T-cell (primary cell): ENCODE measurements at regions not wholly inside any gene's neighbourhood (a gene's known extent, or its start where the extent isn't known, plus 50 kb on each side); places are given as distances from the start of the nearest gene placed in this dataset.

Source experiments
- ATAC-seq, 4 experiments: fragments of 200-7000 bp in 3 of 4; fragments of 150-1000 bp in 1 of 4; cut with Tn5 transposase; replicated peaks in 1 of 4; 1 replicate in 3 of 4; 2 replicates in 1 of 4; pipeline ENCODE4 v1.10.0; 2021; ENCODE audit warnings: moderate library complexity in 3 of 4, mild to moderate bottlenecking in 2 of 4, moderate number of reproducible peaks in 1 of 4
- CTCF ChIA-PET, 2 donors: fragments of 300-600 bp; sonication (Branson Sonifier 250); formaldehyde crosslinking; loops; one replicate each; lab custom pipeline; 2022; ENCODE audit warnings: antibody characterized with exemption in 2 of 2; lab: Charles Lee
- POLR2A ChIA-PET, 2 donors: fragments of 300-600 bp; sonication (Branson Sonifier 250); formaldehyde crosslinking; loops; one replicate each; lab custom pipeline; 2022; ENCODE audit warnings: antibody characterized with exemption in 2 of 2; lab: Charles Lee
- DNase-seq, 35 experiments: peaks; one replicate each; pipeline versions ENCODE4 v3.0.0 to v3.0.0-alpha.2; 2013 to 2023
- H3K27ac ChIP-seq: one replicate; pipeline ENCODE4 v1.5.1; 2013; ENCODE audit warnings: low read length
- H3K27me3 ChIP-seq, 2 experiments: replicated peaks in 1 of 2; 1 replicate in 1 of 2; 2 replicates in 1 of 2; pipeline versions ENCODE4 v1.6.1 to v1.7.0; 2013; ENCODE audit warnings: low read length in 1 of 2, mixed read lengths in 1 of 2; ENCODE audit not compliant: control insufficient read depth in 2 of 2, insufficient read depth in 2 of 2; ENCODE audit errors: extremely low read depth in 1 of 2
- H3K36me3 ChIP-seq, 2 donors: 1 replicate in 1 of 2; 2 replicates in 1 of 2; pipeline versions ENCODE4 v1.6.1 to v1.7.0; 2013; ENCODE audit warnings: low read length in 1 of 2; ENCODE audit not compliant: control insufficient read depth in 2 of 2, insufficient read depth in 1 of 2; ENCODE audit errors: extremely low read depth in 1 of 2
- H3K4me1 ChIP-seq, 2 experiments: 1 replicate in 1 of 2; 2 replicates in 1 of 2; pipeline versions ENCODE4 v1.6.1 to v1.7.0; 2013; ENCODE audit warnings: low read length in 2 of 2, mixed read lengths in 1 of 2; ENCODE audit not compliant: insufficient read depth in 2 of 2, control insufficient read depth in 1 of 2; ENCODE audit errors: extremely low read depth in 1 of 2
- H3K4me3 ChIP-seq, 2 donors: 1 replicate in 1 of 2; 2 replicates in 1 of 2; pipeline versions ENCODE4 v1.5.1 to v1.7.0; 2013; ENCODE audit warnings: mild to moderate bottlenecking in 2 of 2, low read length in 1 of 2, moderate library complexity in 1 of 2; ENCODE audit not compliant: control insufficient read depth in 1 of 2; ENCODE audit errors: extremely low read depth in 1 of 2
- H3K9me3 ChIP-seq: 2 replicates; pipeline ENCODE4 v1.7.0; 2013
- H3K27ac Mint-ChIP-seq, 2 donors: one replicate each; pipeline ENCODE4 v1.8.0; 2020 to 2021; ENCODE audit warnings: mild to moderate bottlenecking in 2 of 2, mixed read lengths in 2 of 2
- H3K27me3 Mint-ChIP-seq, 2 donors: one replicate each; pipeline ENCODE4 v1.8.0; 2021 to 2022; ENCODE audit warnings: mixed read lengths in 2 of 2
- H3K36me3 Mint-ChIP-seq: one replicate; pipeline ENCODE4 v1.8.0; 2021; ENCODE audit warnings: mixed read lengths
- H3K4me1 Mint-ChIP-seq, 3 donors: one replicate each; pipeline ENCODE4 v1.8.0; 2020 to 2022; ENCODE audit warnings: mixed read lengths in 3 of 3, mild to moderate bottlenecking in 1 of 3
- H3K4me3 Mint-ChIP-seq, 3 donors: one replicate each; pipeline ENCODE4 v1.8.0; 2020 to 2022; ENCODE audit warnings: mild to moderate bottlenecking in 3 of 3, mixed read lengths in 3 of 3, moderate library complexity in 3 of 3
- H3K9me3 Mint-ChIP-seq, 3 donors: one replicate each; pipeline ENCODE4 v1.8.0; 2020 to 2022; ENCODE audit warnings: mixed read lengths in 3 of 3
- WGBS: methylation state at CpG from one replicate; pipeline ENCODE4 v1.1.5; 2013; ENCODE audit warnings: missing lambda C conversion rate; ENCODE audit not compliant: insufficient coverage; 5-methylcytosine and 5-hydroxymethylcytosine counted together

DNA sequence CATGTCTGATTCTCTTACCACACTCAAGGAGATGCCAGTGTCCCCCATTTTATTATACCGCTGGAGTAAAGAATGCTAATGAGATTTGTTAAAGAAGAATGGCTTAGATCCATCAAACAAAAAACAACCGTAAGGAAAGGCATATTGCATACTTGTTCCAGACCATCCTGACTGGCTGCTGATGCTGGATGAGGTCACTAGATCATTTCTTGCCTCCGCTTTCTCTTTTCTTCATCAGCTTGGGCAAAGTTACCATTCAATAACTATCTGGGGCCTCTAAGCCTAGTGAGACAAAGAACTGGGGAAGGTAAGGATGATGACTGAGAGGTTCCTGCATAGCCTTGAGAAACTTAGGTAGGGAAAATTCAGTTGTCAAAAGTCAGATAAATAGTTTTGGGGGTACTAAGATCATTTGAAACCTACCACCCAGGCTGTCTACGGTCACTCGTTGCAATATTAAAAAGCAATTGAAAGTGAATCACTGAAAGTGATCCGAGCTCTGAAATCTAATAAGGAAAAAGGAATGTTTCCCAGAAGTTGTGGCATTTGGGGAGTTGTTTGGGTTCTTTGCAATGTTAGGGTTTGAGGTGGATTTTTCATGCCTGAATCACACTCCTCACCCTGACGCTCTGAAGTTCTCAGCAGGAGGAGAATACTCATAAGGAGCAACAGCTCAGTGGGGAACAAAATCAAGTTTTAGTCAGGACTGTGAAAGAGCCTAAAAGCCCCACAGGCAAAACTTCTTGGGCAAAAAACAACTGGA is 176.8 kb downstream of the HHIPL2 start:
- no peaks in the 10 kb centered on the region for H3K36me3 Mint-ChIP-seq
- Histone ChIP-seq H3K27me3 (no peaks in the 10 kb centered on the region), H3K4me1 (no peaks in the 10 kb centered on the region), H3K36me3 (no peaks in the 10 kb centered on the region), H3K27ac (no peak overlapping the region), H3K4me3 (no peak overlapping the region), H3K9me3 (no peaks in the 10 kb centered on the region)
- 42% methylated on average over 2 of the region's 7 CpGs for WGBS
- CTCF ChIA-PET = interaction anchor here in 1 of 2 donors (0.5 kb wide), 1 partner anchor 39 kb away, joined by 3 read pairs; no protein-coding TSS in a partner anchor
- no peak overlapping the region for H3K4me3 Mint-ChIP-seq
- no peak overlapping the region for H3K27ac Mint-ChIP-seq
- H3K4me1 Mint-ChIP-seq = peaks cover 5 to 13% (median 6%) of the 10 kb centered on the region in 3 donors
- DNase-seq (no peak), ATAC-seq (no peak)
- H3K27me3 Mint-ChIP-seq = no peaks in the 10 kb centered on the region
- H3K9me3 Mint-ChIP-seq = no peaks in the 10 kb centered on the region
- POLR2A ChIA-PET = interaction anchor here in 1 of 2 donors (0.6 kb wide), 2 partner anchors 27 to 562 kb away, joined by 3 read pairs; no protein-coding TSS in a partner anchor

DNA sequence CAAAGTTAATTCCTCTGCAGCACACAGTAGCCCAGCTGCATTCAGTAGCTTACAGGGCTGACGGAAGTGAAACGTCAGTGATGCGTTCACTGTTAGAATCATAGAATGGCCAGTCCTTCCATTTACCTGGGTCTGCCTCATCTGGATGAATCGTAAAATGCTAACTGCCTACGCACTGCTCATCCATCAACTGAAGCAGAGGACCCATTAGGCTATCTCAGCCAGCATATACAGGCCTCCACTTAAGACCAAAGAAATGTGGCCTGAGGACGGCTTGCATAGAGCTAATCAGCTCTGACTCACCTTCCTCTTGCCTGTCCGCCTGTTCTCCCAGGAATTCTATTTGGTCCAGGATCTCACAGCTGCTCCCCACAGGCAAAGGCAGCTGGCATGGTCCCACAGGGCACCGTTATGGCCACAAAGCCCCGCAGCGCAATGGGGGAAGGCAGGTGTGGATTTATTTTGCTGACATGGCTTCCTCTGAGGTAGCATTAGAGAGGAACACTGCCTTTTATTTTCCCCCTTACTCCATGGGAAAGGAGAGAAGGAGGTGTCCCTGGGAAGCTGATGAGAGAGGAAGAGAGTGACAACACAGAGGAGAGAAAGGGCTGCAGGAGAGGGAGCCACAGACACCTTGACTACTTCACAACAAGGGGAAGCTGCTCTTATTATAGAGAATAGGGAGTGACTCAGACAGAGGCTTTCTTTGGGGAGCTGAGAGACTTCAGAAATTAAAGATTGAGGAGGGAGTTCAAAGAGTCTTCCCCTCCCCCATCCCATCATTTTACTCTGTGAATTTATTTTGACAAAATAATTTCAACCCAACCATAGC is 177.6 kb downstream of the HHIPL2 start:
- Histone ChIP-seq H3K4me1 (no peaks in the 10 kb centered on the region), H3K4me3 (no peak overlapping the region), H3K27me3 (no peaks in the 10 kb centered on the region), H3K27ac (no peak overlapping the region), H3K9me3 (no peaks in the 10 kb centered on the region), H3K36me3 (no peaks in the 10 kb centered on the region)
- Mint-ChIP-seq H3K27me3 (no peaks in the 10 kb centered on the region), H3K4me1 (peaks cover 5 to 12% (median 6%) of the 10 kb centered on the region in 3 donors), H3K4me3 (no peak overlapping the region), H3K9me3 (no peaks in the 10 kb centered on the region), H3K36me3 (no peaks in the 10 kb centered on the region), H3K27ac (no peak overlapping the region)
- WGBS = 96% methylated on average over 7 of the region's 10 CpGs
- no peak for DNase-seq
- no peak for ATAC-seq
- ChIA-PET CTCF (interaction anchor here in 1 of 2 donors (0.5 kb wide), 1 partner anchor 38 kb away, joined by 3 read pairs; no protein-coding TSS in a partner anchor), POLR2A (interaction anchor here in 1 of 2 donors (0.6 kb wide), 1 partner anchor 561 kb away, joined by 3 read pairs; no protein-coding TSS in a partner anchor)

DNA sequence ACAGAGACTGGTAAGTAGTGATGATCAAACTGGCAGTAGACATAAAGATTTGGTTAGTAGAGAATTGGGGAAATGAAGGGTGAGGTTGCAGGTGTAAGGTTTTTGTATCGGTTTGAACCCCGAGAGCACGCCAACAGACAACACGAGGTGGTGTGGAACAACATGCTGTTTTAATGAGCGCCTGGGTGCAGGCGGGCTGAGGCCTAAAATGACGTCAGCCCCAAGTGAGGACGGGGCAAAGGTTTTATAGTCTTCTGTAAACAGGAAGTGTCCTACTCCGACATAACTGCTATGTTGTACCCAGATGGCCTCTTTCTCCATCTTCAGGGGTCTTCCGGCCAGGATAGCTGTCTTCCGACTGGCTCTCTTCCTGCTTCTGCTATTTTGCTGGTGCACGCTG is 178.8 kb downstream of the HHIPL2 start:
- ChIA-PET POLR2A (no interaction called here), CTCF (no interaction called here)
- Histone ChIP-seq H3K27me3 (no peaks in the 10 kb centered on the region), H3K9me3 (no peaks in the 10 kb centered on the region), H3K27ac (no peak overlapping the region), H3K4me3 (no peak overlapping the region), H3K36me3 (no peaks in the 10 kb centered on the region), H3K4me1 (no peaks in the 10 kb centered on the region)
- ATAC-seq = no peak
- H3K4me1 Mint-ChIP-seq = peaks cover 5 to 12% (median 6%) of the 10 kb centered on the region in 3 donors
- no peaks in the 10 kb centered on the region for H3K36me3 Mint-ChIP-seq
- WGBS = 79% methylated on average over 10 of the region's 12 CpGs
- DNase-seq = no peak
- no peak overlapping the region for H3K27ac Mint-ChIP-seq
- H3K27me3 Mint-ChIP-seq = no peaks in the 10 kb centered on the region
- no peak overlapping the region for H3K4me3 Mint-ChIP-seq
- H3K9me3 Mint-ChIP-seq = no peaks in the 10 kb centered on the region

DNA sequence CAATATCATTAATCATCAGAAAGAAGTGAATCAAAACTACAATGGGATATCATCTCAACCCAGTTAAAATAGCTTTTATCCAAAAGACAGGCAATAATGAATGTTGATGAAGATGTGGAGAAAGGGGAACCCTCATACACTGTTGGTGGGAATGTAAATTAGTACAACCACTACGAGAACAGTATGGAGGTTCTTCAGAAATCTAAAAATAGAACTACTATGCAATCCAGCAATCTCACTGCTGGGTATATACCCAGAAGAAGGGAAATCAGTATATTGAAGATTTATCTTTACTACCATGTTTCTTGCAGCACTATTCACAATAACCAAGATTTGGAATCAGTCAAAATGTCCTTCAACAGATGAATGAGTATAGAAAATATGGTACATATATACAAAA is 189.8 kb downstream of the HHIPL2 start:
- no peak overlapping the region for H3K4me3 ChIP-seq
- ATAC-seq (no peak), DNase-seq (no peak)
- no peaks in the 10 kb centered on the region for H3K27me3 ChIP-seq
- H3K4me1 ChIP-seq = no peaks in the 10 kb centered on the region
- H3K27ac ChIP-seq = no peak overlapping the region
- Mint-ChIP-seq H3K9me3 (peaks cover 4 to 25% (median 9%) of the 10 kb centered on the region in 3 donors), H3K27ac (no peak overlapping the region), H3K27me3 (no peaks in the 10 kb centered on the region), H3K4me1 (no peaks in the 10 kb centered on the region), H3K36me3 (peaks cover 5% of the 10 kb centered on the region), H3K4me3 (no peak overlapping the region)
- WGBS = no CpG with 5 or more reads among the region's 1 CpG
- CTCF ChIA-PET = no interaction called here
- POLR2A ChIA-PET = no interaction called here
- H3K9me3 ChIP-seq = no peaks in the 10 kb centered on the region
- H3K36me3 ChIP-seq = no peaks in the 10 kb centered on the region

DNA sequence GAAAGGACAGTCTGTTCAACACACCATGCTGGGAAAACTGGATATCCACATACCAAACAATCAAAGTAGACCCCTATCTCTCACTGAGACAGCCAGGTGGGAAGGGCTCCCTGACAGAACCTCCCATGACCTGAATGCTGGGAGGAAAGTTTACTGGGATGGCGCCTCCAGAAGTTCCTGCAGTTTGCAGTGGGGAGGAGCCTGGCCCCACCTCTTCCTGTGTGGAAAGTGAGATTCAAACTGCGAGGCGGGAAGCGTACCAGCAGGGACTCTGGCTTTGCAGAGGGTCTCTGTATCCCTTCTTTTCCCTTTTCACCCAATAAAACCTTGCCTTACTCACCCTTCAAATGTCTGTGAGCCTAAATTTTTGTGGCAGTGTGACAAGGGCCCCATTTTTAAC is 190.7 kb downstream of the HHIPL2 start:
- peaks cover 4 to 25% (median 9%) of the 10 kb centered on the region in 3 donors for H3K9me3 Mint-ChIP-seq
- H3K27me3 Mint-ChIP-seq = no peaks in the 10 kb centered on the region
- POLR2A ChIA-PET = no interaction called here
- DNase-seq (no peak), ATAC-seq (no peak)
- no CpG with 5 or more reads among the region's 4 CpGs for WGBS
- no peaks in the 10 kb centered on the region for H3K4me1 Mint-ChIP-seq
- H3K27ac Mint-ChIP-seq = no peak overlapping the region
- Histone ChIP-seq H3K4me1 (no peaks in the 10 kb centered on the region), H3K4me3 (no peak overlapping the region), H3K36me3 (no peaks in the 10 kb centered on the region), H3K27me3 (no peaks in the 10 kb centered on the region), H3K27ac (no peak overlapping the region), H3K9me3 (no peaks in the 10 kb centered on the region)
- H3K4me3 Mint-ChIP-seq = no peak overlapping the region
- peaks cover 5% of the 10 kb centered on the region for H3K36me3 Mint-ChIP-seq
- CTCF ChIA-PET = no interaction called here

DNA sequence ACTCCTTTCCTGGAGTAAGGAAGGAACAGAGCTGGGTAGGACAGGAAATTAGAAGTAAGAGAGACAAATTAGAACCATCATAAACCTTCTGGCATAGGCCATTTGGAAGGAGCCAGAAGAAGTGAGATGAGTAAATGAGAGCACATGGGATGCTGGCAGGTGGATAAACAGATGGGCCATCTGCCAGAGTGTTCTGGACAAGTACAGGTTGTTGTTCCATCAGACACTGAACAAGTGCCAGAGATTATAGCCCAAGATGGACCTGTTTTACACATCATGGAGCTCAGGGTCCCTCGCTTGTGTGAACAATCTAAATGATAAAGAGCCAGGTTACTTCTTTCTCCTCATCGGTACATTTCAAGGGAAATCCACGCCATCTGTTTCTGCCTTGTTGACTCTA is 200.3 kb downstream of the HHIPL2 start:
- H3K4me1 Mint-ChIP-seq = no peaks in the 10 kb centered on the region
- ATAC-seq (no peak), DNase-seq (no peak)
- H3K27ac ChIP-seq = no peak overlapping the region
- no peaks in the 10 kb centered on the region for H3K27me3 ChIP-seq
- peaks cover 0 to 4% of the 10 kb centered on the region in 2 donors for H3K36me3 ChIP-seq
- no peak overlapping the region for H3K4me3 Mint-ChIP-seq
- H3K4me3 ChIP-seq = no peak overlapping the region
- H3K9me3 Mint-ChIP-seq = peaks cover 0 to 6% (median 3%) of the 10 kb centered on the region in 3 donors
- H3K9me3 ChIP-seq = no peaks in the 10 kb centered on the region
- H3K27ac Mint-ChIP-seq = no peak overlapping the region
- 63% methylated on average over 1 of the region's 3 CpGs for WGBS
- POLR2A ChIA-PET = no interaction called here
- H3K27me3 Mint-ChIP-seq = peaks cover 0 to 2% of the 10 kb centered on the region in 2 donors
- H3K4me1 ChIP-seq = no peaks in the 10 kb centered on the region
- CTCF ChIA-PET = no interaction called here
- peaks cover 3% of the 10 kb centered on the region for H3K36me3 Mint-ChIP-seq
